Tibial nerve (tissue), 4 donors: ENCODE measurements at regions not wholly inside any gene's neighbourhood (a gene's known extent, or its start where the extent isn't known, plus 50 kb on each side); places are given as distances from the start of the nearest gene placed in this dataset.

Experiments
- DNase-seq, 2 donors: peaks; one replicate each; pipeline ENCODE4 v3.0.0-alpha.2; 2019; ENCODE audit warnings: low spot score in 2 of 2
- H3K27ac ChIP-seq, 4 donors: fragments of 200-600 bp; sonication (generic) in 3 of 4; one replicate each; pipeline ENCODE4 v1.5.1; 2017 to 2019; ENCODE audit warnings: mild to moderate bottlenecking in 1 of 4
- H3K27me3 ChIP-seq, 2 donors: fragments of 200-600 bp; sonication (generic) in 1 of 2; one replicate each; pipeline versions ENCODE4 v1.5.1 to v1.6.0; 2017 to 2019
- H3K36me3 ChIP-seq, 3 donors: fragments of 200-600 bp; sonication (generic); one replicate each; pipeline ENCODE4 v1.5.1; 2018 to 2019
- H3K4me1 ChIP-seq, 4 donors: fragments of 200-600 bp; sonication (generic) in 3 of 4; one replicate each; pipeline ENCODE4 v1.5.1; 2017 to 2019
- H3K4me3 ChIP-seq, 4 donors: fragments of 200-600 bp; sonication (generic) in 3 of 4; one replicate each; pipeline ENCODE4 v1.5.1; 2017 to 2019; ENCODE audit warnings: mild to moderate bottlenecking in 1 of 4, moderate library complexity in 1 of 4
- H3K9me3 ChIP-seq, 4 donors: fragments of 200-600 bp; sonication (generic) in 3 of 4; one replicate each; pipeline ENCODE4 v1.5.1; 2017 to 2019
- EP300 ChIP-seq, 2 donors: sonication (generic); formaldehyde crosslinking; IDR thresholded peaks; one replicate each; pipeline ENCODE4 v1.6.1; 2017; ENCODE audit warnings: antibody characterized with exemption in 2 of 2, mild to moderate bottlenecking in 1 of 2
- POLR2A ChIP-seq, 2 donors: fragments of 450-650 bp; IDR thresholded peaks; one replicate each; pipeline ENCODE4 v1.6.1; 2017; ENCODE audit warnings: antibody characterized with exemption in 2 of 2, mild to moderate bottlenecking in 2 of 2, moderate library complexity in 2 of 2
- WGBS, 2 donors: methylation state at CpG; one replicate each; pipeline ENCODE4 v1.1.5; 2018; 5-methylcytosine and 5-hydroxymethylcytosine counted together
- TF ChIP-seq, protein P1 (sequence below), 5 experiments: fragments of 200-600 bp in 3 of 5; fragments of 450-650 bp in 2 of 5; sonication (generic) in 3 of 5; IDR thresholded peaks; one replicate each; pipeline ENCODE4 v1.5.1; 2016 to 2019; ENCODE audit warnings: antibody characterized with exemption in 5 of 5, mild to moderate bottlenecking in 3 of 5, moderate library complexity in 2 of 5

DNA sequence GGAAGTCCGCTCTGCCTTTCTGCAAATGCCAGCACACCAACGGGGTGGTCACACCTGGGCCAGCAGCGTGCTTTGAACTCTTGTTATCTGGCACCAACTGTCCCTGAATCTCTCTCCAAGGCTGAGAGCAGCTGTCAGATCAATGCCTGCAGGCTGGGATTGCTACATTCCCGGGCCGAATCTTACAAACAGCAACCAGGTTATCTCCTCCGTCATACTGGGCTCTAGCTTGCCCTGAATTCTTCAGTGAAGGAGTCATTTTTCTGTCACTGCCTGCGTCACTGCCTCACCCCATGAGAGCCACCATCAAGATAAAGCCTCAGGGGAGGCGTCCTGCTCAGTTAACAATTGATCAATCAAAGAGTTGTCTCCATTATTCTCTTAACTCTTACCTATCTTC is 329.4 kb upstream of the PPARGC1A start:
- no peak for DNase-seq
- TF ChIP-seq EP300 (IDR thresholded peaks at IDR 0.05) (no peak), POLR2A (IDR thresholded peaks at IDR 0.05) (no peak)
- TF ChIP-seq, protein P1, sequence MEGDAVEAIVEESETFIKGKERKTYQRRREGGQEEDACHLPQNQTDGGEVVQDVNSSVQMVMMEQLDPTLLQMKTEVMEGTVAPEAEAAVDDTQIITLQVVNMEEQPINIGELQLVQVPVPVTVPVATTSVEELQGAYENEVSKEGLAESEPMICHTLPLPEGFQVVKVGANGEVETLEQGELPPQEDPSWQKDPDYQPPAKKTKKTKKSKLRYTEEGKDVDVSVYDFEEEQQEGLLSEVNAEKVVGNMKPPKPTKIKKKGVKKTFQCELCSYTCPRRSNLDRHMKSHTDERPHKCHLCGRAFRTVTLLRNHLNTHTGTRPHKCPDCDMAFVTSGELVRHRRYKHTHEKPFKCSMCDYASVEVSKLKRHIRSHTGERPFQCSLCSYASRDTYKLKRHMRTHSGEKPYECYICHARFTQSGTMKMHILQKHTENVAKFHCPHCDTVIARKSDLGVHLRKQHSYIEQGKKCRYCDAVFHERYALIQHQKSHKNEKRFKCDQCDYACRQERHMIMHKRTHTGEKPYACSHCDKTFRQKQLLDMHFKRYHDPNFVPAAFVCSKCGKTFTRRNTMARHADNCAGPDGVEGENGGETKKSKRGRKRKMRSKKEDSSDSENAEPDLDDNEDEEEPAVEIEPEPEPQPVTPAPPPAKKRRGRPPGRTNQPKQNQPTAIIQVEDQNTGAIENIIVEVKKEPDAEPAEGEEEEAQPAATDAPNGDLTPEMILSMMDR (IDR thresholded peaks at IDR 0.05) = no peak
- Histone ChIP-seq H3K4me3 (no peak overlapping the region), H3K9me3 (no peaks in the 10 kb centered on the region), H3K27ac (no peak overlapping the region), H3K27me3 (no peaks in the 10 kb centered on the region), H3K4me1 (no peaks in the 10 kb centered on the region), H3K36me3 (no peaks in the 10 kb centered on the region)
- WGBS, 2 donors = 87 to 94% methylated on average over 8 of the region's 8 CpGs

DNA sequence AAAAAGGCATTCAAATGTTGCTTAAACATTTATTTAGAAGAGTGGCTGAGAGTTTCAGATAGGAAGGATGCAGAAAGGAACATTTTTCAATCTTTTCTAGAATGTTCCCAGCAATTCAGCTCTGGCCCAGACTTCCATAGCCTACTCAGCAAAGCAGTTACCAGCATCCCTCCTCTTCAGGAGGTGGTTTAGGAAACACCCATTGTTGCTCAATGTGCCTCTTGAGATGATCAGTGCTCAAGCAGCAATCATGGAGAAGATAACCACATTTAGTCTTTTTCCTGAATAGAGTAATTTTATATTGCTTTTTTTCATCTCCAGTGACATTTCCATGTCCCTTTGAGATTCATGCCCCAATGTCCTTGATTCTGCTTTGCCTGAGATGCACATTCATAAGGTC is 328.7 kb upstream of the PPARGC1A start:
- DNase-seq = no peak
- H3K4me1 ChIP-seq = no peaks in the 10 kb centered on the region
- no peak overlapping the region for H3K27ac ChIP-seq
- no peak overlapping the region for H3K4me3 ChIP-seq
- H3K36me3 ChIP-seq = no peaks in the 10 kb centered on the region
- no peaks in the 10 kb centered on the region for H3K27me3 ChIP-seq
- H3K9me3 ChIP-seq = no peaks in the 10 kb centered on the region
- TF ChIP-seq, protein P1 (IDR thresholded peaks at IDR 0.05) = no peak
- TF ChIP-seq EP300 (IDR thresholded peaks at IDR 0.05) = no peak
- TF ChIP-seq POLR2A (IDR thresholded peaks at IDR 0.05) = no peak

DNA sequence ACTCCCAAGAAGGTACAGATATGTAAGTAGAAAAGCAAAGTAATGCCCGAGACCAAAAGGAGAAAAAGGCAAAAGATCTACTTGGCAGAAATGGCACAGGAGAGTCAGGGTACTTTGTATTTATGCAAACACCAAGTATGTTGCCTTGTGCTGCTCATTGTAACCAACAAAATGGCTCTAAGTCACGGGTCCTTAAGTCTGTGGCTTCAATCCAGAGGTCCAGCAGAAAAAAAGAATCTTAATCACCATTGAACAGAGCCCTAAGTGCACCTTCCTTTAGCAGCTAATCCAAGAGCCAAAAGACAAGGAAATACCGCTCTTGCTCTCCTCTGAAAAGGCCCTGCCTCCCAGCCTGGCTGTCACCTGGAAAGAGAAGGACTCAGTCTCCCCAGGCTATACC is 324.9 kb upstream of the PPARGC1A start:
- H3K4me1 ChIP-seq = peaks cover 0 to 15% (median 2%) of the 10 kb centered on the region in 4 donors

DNA sequence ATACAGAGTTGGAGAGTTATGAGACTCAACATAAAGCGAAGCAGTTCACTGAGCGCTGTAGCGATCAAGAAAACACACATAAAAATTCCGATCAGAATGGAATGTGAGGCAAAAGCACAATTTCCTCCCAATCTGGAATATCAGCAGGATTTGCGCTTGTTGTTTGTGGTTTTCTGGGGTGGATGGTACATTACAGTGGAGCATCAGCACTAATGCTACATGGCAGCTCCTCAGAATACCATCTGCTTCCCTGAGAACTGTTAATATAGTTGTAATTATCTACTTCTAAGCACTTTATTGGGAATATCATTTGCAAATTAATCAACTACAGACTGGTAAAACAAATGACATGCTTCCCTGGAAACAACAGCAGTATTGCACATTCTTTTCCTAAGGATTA is 324.1 kb upstream of the PPARGC1A start:
- no peak overlapping the region for H3K4me3 ChIP-seq
- WGBS, 2 donors = 71 to 80% methylated on average over 5 of the region's 5 CpGs
- DNase-seq = no peak
- H3K36me3 ChIP-seq = no peaks in the 10 kb centered on the region
- H3K27me3 ChIP-seq = no peaks in the 10 kb centered on the region
- H3K27ac ChIP-seq = no peak overlapping the region
- H3K4me1 ChIP-seq = peaks cover 0 to 16% (median 2%) of the 10 kb centered on the region in 4 donors
- TF ChIP-seq POLR2A (IDR thresholded peaks at IDR 0.05) = no peak
- TF ChIP-seq EP300 (IDR thresholded peaks at IDR 0.05) = no peak
- TF ChIP-seq, protein P1 (IDR thresholded peaks at IDR 0.05) = no peak
- H3K9me3 ChIP-seq = no peaks in the 10 kb centered on the region

More for the DNA sequence above, 324.9 kb upstream of the PPARGC1A start:
- 80 to 82% methylated on average over 3 of the region's 3 CpGs for WGBS, 2 donors
- TF ChIP-seq, protein P1 (IDR thresholded peaks at IDR 0.05) = no peak
- TF ChIP-seq EP300 (IDR thresholded peaks at IDR 0.05) (no peak), POLR2A (IDR thresholded peaks at IDR 0.05) (no peak)
- H3K9me3 ChIP-seq = no peaks in the 10 kb centered on the region
- no peak overlapping the region for H3K4me3 ChIP-seq
- H3K36me3 ChIP-seq = no peaks in the 10 kb centered on the region
- DNase-seq = no peak
- H3K27me3 ChIP-seq = no peaks in the 10 kb centered on the region
- no peak overlapping the region for H3K27ac ChIP-seq

DNA sequence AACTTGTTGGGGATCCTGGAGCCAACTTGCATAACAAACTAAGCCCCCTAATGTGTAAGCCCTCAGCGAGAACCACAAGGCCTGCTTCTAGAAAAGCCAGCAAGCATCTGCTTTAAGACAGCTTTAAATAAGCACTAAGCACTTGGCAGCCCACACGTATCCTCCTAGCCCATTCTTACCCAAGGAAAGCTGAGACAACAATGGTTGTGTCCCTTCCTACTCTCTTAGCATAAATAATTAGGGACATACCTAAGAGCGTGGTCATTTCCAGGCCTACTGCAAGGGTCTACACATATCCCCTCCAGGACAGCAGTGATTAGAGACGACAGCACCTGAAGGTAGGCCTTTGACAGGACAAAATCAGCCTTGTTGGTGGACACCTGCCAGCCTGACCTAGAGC is 322.8 kb upstream of the PPARGC1A start:
- TF ChIP-seq EP300 (IDR thresholded peaks at IDR 0.05) (no peak), POLR2A (IDR thresholded peaks at IDR 0.05) (no peak)
- TF ChIP-seq, protein P1 (IDR thresholded peaks at IDR 0.05) = no peak
- Histone ChIP-seq H3K36me3 (no peaks in the 10 kb centered on the region), H3K27ac (no peak overlapping the region), H3K4me3 (no peak overlapping the region), H3K9me3 (no peaks in the 10 kb centered on the region), H3K4me1 (peaks cover 0 to 16% (median 2%) of the 10 kb centered on the region in 4 donors), H3K27me3 (no peaks in the 10 kb centered on the region)
- 91% methylated on average over 4 of the region's 4 CpGs for WGBS, 2 donors
- DNase-seq = no peak
